Left lung (tissue), 4 donors: ENCODE measurements at regions not wholly inside any gene's neighbourhood (a gene's known extent, or its start where the extent isn't known, plus 50 kb on each side); places are given as distances from the start of the nearest gene placed in this dataset.
"Not testable (repeated sequence)": the region's sequence is repeated elsewhere in the genome, so short reads cannot be mapped to it uniquely, and the experiment has no call there.

Experiments
- ATAC-seq: fragments of 200-7000 bp; cut with Tn5 transposase; one replicate; pipeline ENCODE4 v1.9.1; 2020; ENCODE audit warnings: moderate library complexity
- DNase-seq, 4 donors: peaks; one replicate each; pipeline ENCODE4 v3.0.0-alpha.2; 2013 to 2020
- H3K27ac ChIP-seq, 2 donors: fragments of 200-600 bp; sonication (generic) in 1 of 2; one replicate each; pipeline versions ENCODE4 v1.5.0 to v1.8.0; 2020 to 2021
- H3K27me3 ChIP-seq, 2 donors: fragments of 200-600 bp; sonication (generic) in 1 of 2; one replicate each; pipeline versions ENCODE4 v1.5.0 to v1.8.0; 2020 to 2021
- H3K36me3 ChIP-seq, 2 donors: fragments of 200-600 bp; sonication (generic) in 1 of 2; one replicate each; pipeline versions ENCODE4 v1.5.0 to v1.8.0; 2020 to 2021
- H3K4me1 ChIP-seq, 2 donors: fragments of 200-600 bp; one replicate each; pipeline ENCODE4 v1.8.0; 2021
- H3K4me3 ChIP-seq, 2 donors: fragments of 200-600 bp; sonication (generic) in 1 of 2; one replicate each; pipeline versions ENCODE4 v1.5.0 to v1.8.0; 2020 to 2021; ENCODE audit warnings: mild to moderate bottlenecking in 1 of 2
- H3K9me3 ChIP-seq, 2 donors: fragments of 200-600 bp; sonication (generic) in 1 of 2; one replicate each; pipeline versions ENCODE4 v1.5.0 to v1.8.0; 2020 to 2021
- CTCF ChIP-seq, 2 donors: fragments of 200-600 bp; sonication (generic) in 1 of 2; IDR thresholded peaks; one replicate each; pipeline versions ENCODE4 v1.5.0 to v1.8.0; 2021; ENCODE audit warnings: antibody characterized with exemption in 2 of 2
- intact Hi-C, 2 donors: fragments of 100-400 bp; cut with DNase I; formaldehyde crosslinking; loops; one replicate each; pipeline versions ENCODE4 v1.11.2 to v1.14.2; 2022
- donor health status: DM: no; HTN: yes; CAD: no.
- donor health status: DM: no; HTN: no; CAD: no.

- no peak for ATAC-seq
- no peaks in the 10 kb centered on the region for H3K36me3 ChIP-seq
- no peak overlapping the region for H3K4me3 ChIP-seq
- H3K9me3 ChIP-seq: peaks cover 0 to 6% of the 10 kb centered on the region in 2 donors
- no peaks in the 10 kb centered on the region for H3K4me1 ChIP-seq
- intact Hi-C loops: no loop called here
- no peaks in the 10 kb centered on the region for H3K27me3 ChIP-seq
- no peak for DNase-seq
- H3K27ac ChIP-seq: no peak overlapping the region
- no peak for TF ChIP-seq CTCF (IDR thresholded peaks at IDR 0.05)
Observed at GRCh38 chr20:52429029-52429428, 237.4 kb upstream of the ZFP64 start.

- Histone ChIP-seq H3K36me3 (no peaks in the 10 kb centered on the region), H3K27me3 (no peaks in the 10 kb centered on the region), H3K4me1 (no peaks in the 10 kb centered on the region), H3K9me3 (peaks cover 0 to 6% of the 10 kb centered on the region in 2 donors), H3K27ac (no peak overlapping the region), H3K4me3 (no peak overlapping the region)
- intact Hi-C loops: no loop called here
- ATAC-seq: no peak
- no peak for DNase-seq
- no peak for TF ChIP-seq CTCF (IDR thresholded peaks at IDR 0.05)
Observed at GRCh38 chr20:52427960-52428359, 236.4 kb upstream of the ZFP64 start.

- intact Hi-C loops: no loop called here
- no peak for DNase-seq
Observed at GRCh38 chr20:52426856-52427255, 235.3 kb upstream of the ZFP64 start.

GRCh38 chr20:52425701-52426100 is 234.1 kb upstream of the ZFP64 start:
- TF ChIP-seq CTCF (IDR thresholded peaks at IDR 0.05): no peak

More at GRCh38 chr20:52426856-52427255, 235.3 kb upstream of the ZFP64 start:
- Histone ChIP-seq H3K9me3 (peaks cover 0 to 6% of the 10 kb centered on the region in 2 donors), H3K36me3 (no peaks in the 10 kb centered on the region), H3K27me3 (no peaks in the 10 kb centered on the region), H3K27ac (no peak overlapping the region), H3K4me1 (no peaks in the 10 kb centered on the region), H3K4me3 (no peak overlapping the region)
- ATAC-seq: no peak
- no peak for TF ChIP-seq CTCF (IDR thresholded peaks at IDR 0.05)

GRCh38 chr20:52425253-52425652 is 233.7 kb upstream of the ZFP64 start:
- Histone ChIP-seq H3K4me1 (no peaks in the 10 kb centered on the region), H3K4me3 (no peak overlapping the region), H3K27ac (no peak overlapping the region), H3K27me3 (no peaks in the 10 kb centered on the region), H3K9me3 (peaks cover 0 to 6% of the 10 kb centered on the region in 2 donors), H3K36me3 (no peaks in the 10 kb centered on the region)
- ATAC-seq (no peak), DNase-seq (no peak)
- no peak for TF ChIP-seq CTCF (IDR thresholded peaks at IDR 0.05)
- intact Hi-C loops: no loop called here

More at GRCh38 chr20:52425701-52426100, 234.1 kb upstream of the ZFP64 start:
- no peaks in the 10 kb centered on the region for H3K27me3 ChIP-seq
- no peaks in the 10 kb centered on the region for H3K4me1 ChIP-seq
- H3K27ac ChIP-seq: no peak overlapping the region
- intact Hi-C loops: no loop called here
- ATAC-seq: no peak
- no peak for DNase-seq
- no peaks in the 10 kb centered on the region for H3K36me3 ChIP-seq
- peaks cover 0 to 6% of the 10 kb centered on the region in 2 donors for H3K9me3 ChIP-seq
- no peak overlapping the region for H3K4me3 ChIP-seq

- H3K27me3 ChIP-seq, ATAC-seq, H3K4me1 ChIP-seq, intact Hi-C loops, H3K36me3 ChIP-seq, H3K27ac ChIP-seq, H3K4me3 ChIP-seq, DNase-seq: not testable (repeated sequence)
- peaks cover 0 to 12% of the 10 kb centered on the region in 2 donors for H3K9me3 ChIP-seq
Observed at GRCh38 chr20:52424357-52424942, 232.9 kb upstream of the ZFP64 start.

GRCh38 chr20:52423536-52424140 is 232.1 kb upstream of the ZFP64 start:
- H3K9me3 ChIP-seq, DNase-seq, H3K4me3 ChIP-seq, ATAC-seq, H3K27ac ChIP-seq, intact Hi-C loops, H3K36me3 ChIP-seq, H3K4me1 ChIP-seq, H3K27me3 ChIP-seq: not testable (repeated sequence)
